GM23338 (cell line): ENCODE measurements at regions not wholly inside any gene's neighbourhood (a gene's known extent, or its start where the extent isn't known, plus 50 kb on each side); places are given as distances from the start of the nearest gene placed in this dataset.

Experiments
- ATAC-seq: fragments of 200-7000 bp; cut with Tn5 transposase; 3 replicates; pipeline ENCODE4 v1.9.1; 2020
- DNase-seq: peaks from one replicate; pipeline ENCODE4 v3.0.0-alpha.2; 2015; ENCODE audit warnings: low spot score
- H2AFZ ChIP-seq: fragments of 200-600 bp; sonication (generic); 2 replicates; pipeline ENCODE4 v1.8.0; 2016; ENCODE audit warnings: antibody characterized with exemption, mild to moderate bottlenecking, moderate library complexity
- H3F3A ChIP-seq: fragments of 200-600 bp; sonication (generic); replicated peaks from 2 replicates; pipeline ENCODE4 v1.8.0; 2017; ENCODE audit warnings: antibody characterized with exemption, mixed run types, low read depth
- H3K27ac ChIP-seq: fragments of 200-600 bp; sonication (generic); 2 replicates; pipeline ENCODE4 v1.6.1; 2016; ENCODE audit warnings: low read depth
- H3K27me3 ChIP-seq: fragments of 200-600 bp; sonication (generic); 2 replicates; pipeline ENCODE4 v1.8.0; 2016; ENCODE audit warnings: mild to moderate bottlenecking, mixed run types, moderate library complexity; ENCODE audit not compliant: insufficient read depth
- H3K36me3 ChIP-seq: fragments of 200-600 bp; sonication (generic); 2 replicates; pipeline ENCODE4 v1.8.0; 2016; ENCODE audit warnings: mild to moderate bottlenecking; ENCODE audit not compliant: insufficient read depth
- H3K4me1 ChIP-seq: fragments of 200-600 bp; sonication (generic); 2 replicates; pipeline ENCODE4 v1.8.0; 2016; ENCODE audit warnings: mild to moderate bottlenecking, moderate library complexity; ENCODE audit not compliant: insufficient read depth
- H3K4me2 ChIP-seq: fragments of 200-600 bp; sonication (generic); 2 replicates; pipeline ENCODE4 v1.7.1; 2017; ENCODE audit warnings: mixed run types
- H3K4me3 ChIP-seq: fragments of 200-600 bp; sonication (generic); 2 replicates; pipeline ENCODE4 v1.6.1; 2016; ENCODE audit warnings: mixed run types
- H3K79me2 ChIP-seq: fragments of 200-600 bp; sonication (generic); replicated peaks from 2 replicates; pipeline ENCODE4 v1.8.0; 2017; ENCODE audit warnings: mild to moderate bottlenecking; ENCODE audit not compliant: insufficient read depth
- H3K9me2 ChIP-seq: fragments of 200-600 bp; sonication (generic); 2 replicates; pipeline ENCODE4 v1.8.0; 2017; ENCODE audit not compliant: insufficient read depth
- H4K20me1 ChIP-seq: fragments of 200-600 bp; sonication (generic); replicated peaks from 2 replicates; pipeline ENCODE4 v1.8.0; 2017; ENCODE audit warnings: mild to moderate bottlenecking; ENCODE audit not compliant: insufficient read depth
- H3K27ac Mint-ChIP-seq: 2 replicates; pipeline ENCODE4 v1.8.0; 2020; ENCODE audit warnings: inconsistent platforms, mild to moderate bottlenecking, moderate library complexity, mixed read lengths
- H3K27me3 Mint-ChIP-seq: 3 replicates; pipeline ENCODE4 v1.8.0; 2022; ENCODE audit warnings: low read depth, mild to moderate bottlenecking, moderate library complexity, mixed read lengths, inconsistent platforms; ENCODE audit not compliant: insufficient read depth, poor library complexity
- H3K36me3 Mint-ChIP-seq: 3 replicates; pipeline ENCODE4 v1.8.0; 2021; ENCODE audit warnings: low read depth, mild to moderate bottlenecking, inconsistent platforms, moderate library complexity, mixed read lengths
- H3K4me1 Mint-ChIP-seq: 3 replicates; pipeline ENCODE4 v1.8.0; 2020; ENCODE audit warnings: mild to moderate bottlenecking, inconsistent platforms, mixed read lengths
- H3K4me3 Mint-ChIP-seq: 3 replicates; pipeline ENCODE4 v1.8.0; 2021; ENCODE audit warnings: moderate library complexity, mild to moderate bottlenecking, inconsistent platforms, mixed read lengths
- H3K9me3 Mint-ChIP-seq: 3 replicates; pipeline ENCODE4 v1.8.0; 2020; ENCODE audit warnings: moderate library complexity, mild to moderate bottlenecking, inconsistent platforms, mixed read lengths
- CREB1 ChIP-seq: fragments of 250-450 bp; sonication (Bioruptor Pico); IDR thresholded peaks from 2 replicates; pipeline ENCODE4 v1.5.0; 2020; ENCODE audit warnings: low read depth, mild to moderate bottlenecking, moderate library complexity
- EZH2 ChIP-seq: fragments of 200-600 bp; sonication (generic); IDR thresholded peaks from one replicate; pipeline ENCODE4 v1.8.0; 2017; ENCODE audit warnings: antibody characterized with exemption, mild to moderate bottlenecking, low read depth; ENCODE audit not compliant: unreplicated experiment
- JUNB ChIP-seq: IDR thresholded peaks from one replicate; pipeline ENCODE4 v1.6.1; 2016; ENCODE audit warnings: antibody characterized with exemption; ENCODE audit not compliant: unreplicated experiment
- NANOG ChIP-seq: IDR thresholded peaks from 2 replicates; pipeline ENCODE4 v1.6.1; 2016; ENCODE audit warnings: antibody characterized with exemption, borderline replicate concordance
- POLR2AphosphoS5 ChIP-seq: IDR thresholded peaks from 2 replicates; pipeline ENCODE4 v1.6.1; 2016; ENCODE audit warnings: antibody characterized with exemption, low read depth
- STAT1 ChIP-seq: IDR thresholded peaks from one replicate; pipeline ENCODE4 v1.6.1; 2016; ENCODE audit warnings: antibody characterized with exemption; ENCODE audit not compliant: unreplicated experiment
- ZNF114 ChIP-seq: fragments of 250-450 bp; sonication (Bioruptor Pico); IDR thresholded peaks from 2 replicates; pipeline ENCODE4 v1.5.0; 2020; ENCODE audit warnings: mild to moderate bottlenecking, moderate library complexity
- ZNF331 ChIP-seq: fragments of 250-450 bp; sonication (Bioruptor Pico); IDR thresholded peaks from 2 replicates; pipeline ENCODE4 v1.5.0; 2020; ENCODE audit warnings: low read depth, mild to moderate bottlenecking, moderate library complexity
- TF ChIP-seq, protein P1 (sequence below), 2 experiments: fragments of 200-600 bp in 1 of 2; sonication (generic) in 1 of 2; conservative IDR thresholded peaks; 2 replicates each; pipeline versions ENCODE4 v1.5.1 to v1.6.1; 2016 to 2017; ENCODE audit warnings: antibody characterized with exemption in 2 of 2, low read depth in 2 of 2, mild to moderate bottlenecking in 2 of 2, moderate library complexity in 1 of 2
- TF ChIP-seq, protein P2 (sequence below): IDR thresholded peaks from one replicate; pipeline ENCODE4 v1.6.1; 2018; ENCODE audit warnings: antibody characterized with exemption; ENCODE audit not compliant: unreplicated experiment
- TF ChIP-seq, protein P3 (sequence below): IDR thresholded peaks from 2 replicates; pipeline ENCODE4 v1.6.1; 2016; ENCODE audit warnings: antibody characterized with exemption

DNA sequence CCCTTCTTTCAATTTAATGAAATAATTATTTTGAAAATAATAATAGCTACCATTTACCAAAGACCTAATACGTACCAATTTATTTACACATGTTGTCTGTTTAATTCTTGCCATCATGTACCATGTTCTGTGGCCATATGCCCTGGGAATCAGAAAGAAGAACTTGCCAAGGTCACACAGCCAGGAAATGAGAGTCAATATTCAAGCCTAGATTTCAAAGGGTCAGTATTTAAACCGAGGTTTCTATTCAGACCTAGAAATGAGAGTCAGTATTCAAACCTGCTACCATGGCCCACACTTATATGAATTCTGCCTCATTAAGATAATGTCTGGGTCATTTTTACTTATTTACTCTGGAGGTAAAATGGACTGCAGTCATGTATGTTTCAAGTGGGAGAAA lies 103.6 kb upstream of the TBL1XR1 start:
- no peak overlapping the region for H3K4me3 Mint-ChIP-seq
- H3K9me2 ChIP-seq, result no peaks in the 10 kb centered on the region
- no peaks in the 10 kb centered on the region for H3K36me3 Mint-ChIP-seq
- H3K4me3 ChIP-seq, result no peak overlapping the region
- no peak overlapping the region for H3K27ac Mint-ChIP-seq
- no peaks in the 10 kb centered on the region for H4K20me1 ChIP-seq
- H3K4me1 Mint-ChIP-seq, result no peaks in the 10 kb centered on the region
- no peaks in the 10 kb centered on the region for H3K9me3 Mint-ChIP-seq
- H3F3A ChIP-seq, result no peaks in the 10 kb centered on the region
- peaks cover 4% of the 10 kb centered on the region for H3K27me3 Mint-ChIP-seq
- ATAC-seq (no peak), DNase-seq (no peak)
- no peaks in the 10 kb centered on the region for H3K79me2 ChIP-seq
- H3K4me1 ChIP-seq, result no peaks in the 10 kb centered on the region
- H3K27me3 ChIP-seq, result no peaks in the 10 kb centered on the region
- no peak overlapping the region for H3K4me2 ChIP-seq
- no peak overlapping the region for H2AFZ ChIP-seq
- no peak overlapping the region for H3K27ac ChIP-seq
- H3K36me3 ChIP-seq, result no peaks in the 10 kb centered on the region
- TF ChIP-seq POLR2AphosphoS5, result no peak
- TF ChIP-seq, protein P1, sequence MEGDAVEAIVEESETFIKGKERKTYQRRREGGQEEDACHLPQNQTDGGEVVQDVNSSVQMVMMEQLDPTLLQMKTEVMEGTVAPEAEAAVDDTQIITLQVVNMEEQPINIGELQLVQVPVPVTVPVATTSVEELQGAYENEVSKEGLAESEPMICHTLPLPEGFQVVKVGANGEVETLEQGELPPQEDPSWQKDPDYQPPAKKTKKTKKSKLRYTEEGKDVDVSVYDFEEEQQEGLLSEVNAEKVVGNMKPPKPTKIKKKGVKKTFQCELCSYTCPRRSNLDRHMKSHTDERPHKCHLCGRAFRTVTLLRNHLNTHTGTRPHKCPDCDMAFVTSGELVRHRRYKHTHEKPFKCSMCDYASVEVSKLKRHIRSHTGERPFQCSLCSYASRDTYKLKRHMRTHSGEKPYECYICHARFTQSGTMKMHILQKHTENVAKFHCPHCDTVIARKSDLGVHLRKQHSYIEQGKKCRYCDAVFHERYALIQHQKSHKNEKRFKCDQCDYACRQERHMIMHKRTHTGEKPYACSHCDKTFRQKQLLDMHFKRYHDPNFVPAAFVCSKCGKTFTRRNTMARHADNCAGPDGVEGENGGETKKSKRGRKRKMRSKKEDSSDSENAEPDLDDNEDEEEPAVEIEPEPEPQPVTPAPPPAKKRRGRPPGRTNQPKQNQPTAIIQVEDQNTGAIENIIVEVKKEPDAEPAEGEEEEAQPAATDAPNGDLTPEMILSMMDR (conservative IDR thresholded peaks at IDR 0.05; ENCODE audit: low read depth in 2 of 2), result no peak
- no peak for TF ChIP-seq CREB1 (CRISPR knock-in tag)
- no peak for TF ChIP-seq ZNF331 (CRISPR knock-in tag)
- TF ChIP-seq ZNF114, result no peak
- no peak for TF ChIP-seq JUNB
- TF ChIP-seq NANOG, result no peak
- no peak for TF ChIP-seq EZH2
- TF ChIP-seq STAT1, result no peak

DNA sequence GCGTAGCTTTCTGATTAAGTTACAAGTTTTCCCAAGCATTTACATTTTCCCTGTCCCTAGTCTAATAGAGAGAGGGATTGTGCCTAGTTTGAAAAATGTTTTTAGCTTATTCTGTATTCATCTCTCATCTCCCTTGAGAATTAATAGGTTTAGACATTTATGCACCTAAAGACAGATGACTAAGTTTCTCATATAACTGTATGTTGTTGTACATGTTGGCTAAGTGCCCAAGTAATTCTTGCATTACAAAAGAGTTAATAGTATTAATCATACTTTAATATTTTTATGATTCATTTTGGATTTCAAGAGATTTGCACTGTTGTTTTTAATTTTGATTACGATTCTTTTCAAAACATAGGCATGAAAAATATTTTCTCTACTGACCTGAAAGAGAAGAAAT lies 109.0 kb upstream of the TBL1XR1 start:
- Mint-ChIP-seq H3K27ac (no peak overlapping the region), H3K4me3 (no peak overlapping the region), H3K4me1 (no peaks in the 10 kb centered on the region), H3K27me3 (peaks cover 3% of the 10 kb centered on the region), H3K9me3 (peaks cover 12% of the 10 kb centered on the region), H3K36me3 (peaks cover 7% of the 10 kb centered on the region; the same call in 1 of the 3 replicates)
- H4K20me1 ChIP-seq, result no peaks in the 10 kb centered on the region
- H3K36me3 ChIP-seq, result no peaks in the 10 kb centered on the region
- no peak overlapping the region for H2AFZ ChIP-seq
- no peaks in the 10 kb centered on the region for H3K4me1 ChIP-seq
- no peak overlapping the region for H3K4me3 ChIP-seq
- TF ChIP-seq, protein P2, sequence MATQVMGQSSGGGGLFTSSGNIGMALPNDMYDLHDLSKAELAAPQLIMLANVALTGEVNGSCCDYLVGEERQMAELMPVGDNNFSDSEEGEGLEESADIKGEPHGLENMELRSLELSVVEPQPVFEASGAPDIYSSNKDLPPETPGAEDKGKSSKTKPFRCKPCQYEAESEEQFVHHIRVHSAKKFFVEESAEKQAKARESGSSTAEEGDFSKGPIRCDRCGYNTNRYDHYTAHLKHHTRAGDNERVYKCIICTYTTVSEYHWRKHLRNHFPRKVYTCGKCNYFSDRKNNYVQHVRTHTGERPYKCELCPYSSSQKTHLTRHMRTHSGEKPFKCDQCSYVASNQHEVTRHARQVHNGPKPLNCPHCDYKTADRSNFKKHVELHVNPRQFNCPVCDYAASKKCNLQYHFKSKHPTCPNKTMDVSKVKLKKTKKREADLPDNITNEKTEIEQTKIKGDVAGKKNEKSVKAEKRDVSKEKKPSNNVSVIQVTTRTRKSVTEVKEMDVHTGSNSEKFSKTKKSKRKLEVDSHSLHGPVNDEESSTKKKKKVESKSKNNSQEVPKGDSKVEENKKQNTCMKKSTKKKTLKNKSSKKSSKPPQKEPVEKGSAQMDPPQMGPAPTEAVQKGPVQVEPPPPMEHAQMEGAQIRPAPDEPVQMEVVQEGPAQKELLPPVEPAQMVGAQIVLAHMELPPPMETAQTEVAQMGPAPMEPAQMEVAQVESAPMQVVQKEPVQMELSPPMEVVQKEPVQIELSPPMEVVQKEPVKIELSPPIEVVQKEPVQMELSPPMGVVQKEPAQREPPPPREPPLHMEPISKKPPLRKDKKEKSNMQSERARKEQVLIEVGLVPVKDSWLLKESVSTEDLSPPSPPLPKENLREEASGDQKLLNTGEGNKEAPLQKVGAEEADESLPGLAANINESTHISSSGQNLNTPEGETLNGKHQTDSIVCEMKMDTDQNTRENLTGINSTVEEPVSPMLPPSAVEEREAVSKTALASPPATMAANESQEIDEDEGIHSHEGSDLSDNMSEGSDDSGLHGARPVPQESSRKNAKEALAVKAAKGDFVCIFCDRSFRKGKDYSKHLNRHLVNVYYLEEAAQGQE, result no peak
- TF ChIP-seq POLR2AphosphoS5 (no peak), JUNB (no peak), STAT1 (no peak), EZH2 (no peak)
- TF ChIP-seq, protein P3, sequence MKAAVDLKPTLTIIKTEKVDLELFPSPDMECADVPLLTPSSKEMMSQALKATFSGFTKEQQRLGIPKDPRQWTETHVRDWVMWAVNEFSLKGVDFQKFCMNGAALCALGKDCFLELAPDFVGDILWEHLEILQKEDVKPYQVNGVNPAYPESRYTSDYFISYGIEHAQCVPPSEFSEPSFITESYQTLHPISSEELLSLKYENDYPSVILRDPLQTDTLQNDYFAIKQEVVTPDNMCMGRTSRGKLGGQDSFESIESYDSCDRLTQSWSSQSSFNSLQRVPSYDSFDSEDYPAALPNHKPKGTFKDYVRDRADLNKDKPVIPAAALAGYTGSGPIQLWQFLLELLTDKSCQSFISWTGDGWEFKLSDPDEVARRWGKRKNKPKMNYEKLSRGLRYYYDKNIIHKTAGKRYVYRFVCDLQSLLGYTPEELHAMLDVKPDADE, result no peak
- no peaks in the 10 kb centered on the region for H3F3A ChIP-seq
- no peaks in the 10 kb centered on the region for H3K27me3 ChIP-seq
- ATAC-seq (no peak), DNase-seq (no peak)
- no peaks in the 10 kb centered on the region for H3K9me2 ChIP-seq
- H3K4me2 ChIP-seq, result no peak overlapping the region
- H3K79me2 ChIP-seq, result no peaks in the 10 kb centered on the region
- no peak overlapping the region for H3K27ac ChIP-seq
